DMS153 (cell line): ENCODE measurements at regions not wholly inside any gene's neighbourhood (a gene's known extent, or its start where the extent isn't known, plus 50 kb on each side); places are given as distances from the start of the nearest gene placed in this dataset.
A peak's percentile ranks its signal among the peaks of the same experiment; 100 is the strongest.

Experiments
- DNase-seq: peaks from one replicate; lab custom pipeline; 2025; lab: John Stamatoyannopoulos, UW

DNA sequence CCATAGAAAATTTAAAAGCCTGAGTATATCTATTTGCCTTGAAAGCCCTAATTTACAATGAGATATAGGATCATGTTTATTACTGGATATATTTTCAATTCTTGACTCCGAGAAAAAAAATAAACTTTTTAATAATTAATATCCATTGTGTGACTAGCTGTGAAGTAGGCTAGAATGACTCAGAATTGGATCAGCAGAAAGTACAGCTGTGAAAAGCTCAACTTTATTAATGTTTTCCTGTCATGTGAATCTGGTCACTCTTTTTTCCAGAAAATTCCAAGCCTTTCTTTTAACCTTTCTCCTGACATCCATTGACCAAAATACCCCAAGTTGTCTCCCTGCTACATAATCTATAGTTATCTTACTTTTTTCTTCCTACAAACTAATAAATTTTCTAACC is 171.8 kb upstream of the PACRGL start:
- no peak for DNase-seq

DNA sequence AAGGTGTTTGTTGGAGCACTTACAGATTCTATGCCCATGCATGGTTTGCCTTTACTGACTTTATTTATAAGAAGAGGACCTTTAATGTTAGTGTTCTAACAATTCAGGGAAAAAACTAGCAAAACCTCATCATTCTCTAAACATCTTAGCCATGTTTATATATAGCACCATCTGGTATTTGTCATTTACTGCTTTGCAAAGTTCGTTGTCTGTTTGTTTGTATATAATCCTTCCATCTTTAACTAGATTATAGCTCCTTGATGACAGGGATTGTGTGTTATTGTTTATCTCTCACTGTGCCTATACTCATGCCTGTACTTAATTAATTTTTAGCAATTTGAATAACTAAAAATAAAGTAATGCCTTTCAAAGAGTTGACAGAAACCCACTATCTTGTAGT is 170.6 kb upstream of the PACRGL start:
- no peak for DNase-seq

- DNase-seq: no peak
These were observed 168.0 kb upstream of the PACRGL start for GRCh38 chr4:20532116-20532790.

GRCh38 chr4:20532871-20533870 is 167.1 kb upstream of the PACRGL start:
- DNase-seq: no peak

DNA sequence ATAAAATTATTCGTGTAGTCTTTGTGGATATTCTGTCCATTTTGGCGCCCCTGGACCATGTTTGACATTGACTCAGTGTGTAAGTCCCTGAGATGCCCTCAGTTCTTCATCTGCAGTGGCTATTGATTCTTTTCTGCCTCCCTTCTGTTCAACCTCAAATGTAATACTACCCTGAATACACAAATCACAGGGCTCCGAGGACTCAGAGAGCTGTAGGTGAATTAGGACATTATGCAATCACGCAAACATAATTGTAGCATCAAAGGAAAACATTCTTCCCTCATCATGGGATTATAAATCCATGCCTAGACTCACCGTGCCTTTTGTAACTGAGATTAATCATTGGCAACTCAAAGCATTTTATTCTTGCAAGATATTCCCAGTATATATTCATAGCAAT is 161.4 kb upstream of the PACRGL start:
- peak; percentile 79 for DNase-seq

GRCh38 chr4:20543131-20543530 is 157.1 kb upstream of the PACRGL start:
- no peak for DNase-seq

- DNase-seq: no peak
These were observed 155.6 kb upstream of the PACRGL start for GRCh38 chr4:20544645-20545044.

DNA sequence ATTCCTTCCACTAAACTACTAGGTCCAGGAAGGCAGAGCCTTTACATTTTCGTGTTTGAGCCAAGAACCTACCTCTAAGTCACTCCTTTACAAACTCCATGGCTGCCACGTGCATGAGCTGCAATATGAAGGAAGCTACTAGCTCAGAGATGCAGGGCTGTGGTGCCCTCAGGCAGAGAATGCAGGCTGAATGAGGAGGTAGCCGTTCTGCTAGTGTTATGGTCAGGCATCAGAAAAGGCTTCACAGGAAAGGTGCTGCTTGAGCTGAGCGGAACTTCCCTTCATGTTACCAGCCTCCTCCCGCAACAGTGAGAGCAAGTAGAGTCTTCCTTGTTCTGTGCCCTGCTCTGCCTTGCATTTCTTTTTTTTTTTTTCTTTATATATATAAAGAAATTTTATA is 148.3 kb upstream of the PACRGL start:
- DNase-seq: no peak

DNA sequence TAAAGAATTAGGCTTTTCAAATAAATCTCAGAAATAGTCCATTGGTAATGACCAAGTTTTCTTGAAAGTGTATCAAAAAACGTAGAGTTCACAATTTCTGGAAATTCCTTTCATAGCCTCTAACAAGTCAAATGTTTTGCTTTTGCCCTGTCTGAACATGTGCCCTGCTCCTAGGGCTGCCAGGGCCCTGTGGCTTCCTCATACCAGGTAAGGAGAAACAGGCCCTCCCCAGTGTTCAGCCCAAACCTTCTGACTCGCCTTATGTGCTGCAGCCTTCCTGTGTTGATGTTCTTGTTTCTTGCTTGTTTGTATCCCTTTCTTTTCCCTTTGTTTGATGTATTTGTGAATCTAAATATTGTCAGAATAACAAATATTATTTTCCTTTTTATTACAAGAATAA is 146.1 kb upstream of the PACRGL start:
- no peak for DNase-seq

- no peak for DNase-seq
These were observed 135.1 kb upstream of the PACRGL start for GRCh38 chr4:20565075-20565721.

GRCh38 chr4:20570981-20571715 is 129.1 kb upstream of the PACRGL start:
- DNase-seq: no peak

DNA sequence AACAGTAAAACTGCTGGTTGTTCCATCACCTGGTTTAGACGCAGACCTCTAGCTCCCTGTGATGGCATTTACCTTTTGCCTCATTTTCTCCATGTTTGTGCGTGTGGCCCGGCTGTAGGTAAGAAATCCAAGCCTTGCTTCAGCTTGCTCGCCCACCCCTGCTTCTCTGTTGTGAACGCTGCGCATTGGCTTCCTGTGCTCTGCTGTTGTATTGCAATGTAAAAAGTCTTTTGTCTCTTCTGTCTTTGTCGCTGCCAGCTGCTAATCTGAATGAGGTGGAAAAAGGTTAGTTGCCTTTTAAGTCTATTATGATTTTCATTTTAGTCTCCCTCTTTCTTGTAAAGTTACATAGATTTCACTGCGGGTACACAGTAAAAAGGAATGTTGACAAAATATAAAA is 127.3 kb upstream of the PACRGL start:
- DNase-seq: no peak

DNA sequence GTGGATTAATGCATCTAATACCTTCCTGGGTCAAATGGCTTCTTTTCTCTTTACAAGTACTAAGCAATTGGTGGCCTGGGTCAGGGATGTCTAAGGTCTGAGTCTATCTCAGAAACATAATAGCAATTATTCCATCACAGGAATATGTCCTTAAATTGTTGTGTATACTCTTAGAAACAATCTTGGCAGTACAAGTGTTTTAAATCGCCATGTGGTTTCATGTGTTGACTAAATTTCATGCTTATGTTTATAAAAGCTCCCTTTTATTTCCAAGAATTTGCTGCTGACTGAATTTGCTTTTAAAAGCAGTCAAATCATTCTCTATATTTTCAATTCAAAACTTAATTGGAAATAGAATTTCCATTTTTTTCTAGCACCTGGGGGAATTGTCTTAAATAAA is 125.3 kb upstream of the PACRGL start:
- no peak for DNase-seq

GRCh38 chr4:20575486-20575885 is 124.8 kb upstream of the PACRGL start:
- DNase-seq: no peak

DNA sequence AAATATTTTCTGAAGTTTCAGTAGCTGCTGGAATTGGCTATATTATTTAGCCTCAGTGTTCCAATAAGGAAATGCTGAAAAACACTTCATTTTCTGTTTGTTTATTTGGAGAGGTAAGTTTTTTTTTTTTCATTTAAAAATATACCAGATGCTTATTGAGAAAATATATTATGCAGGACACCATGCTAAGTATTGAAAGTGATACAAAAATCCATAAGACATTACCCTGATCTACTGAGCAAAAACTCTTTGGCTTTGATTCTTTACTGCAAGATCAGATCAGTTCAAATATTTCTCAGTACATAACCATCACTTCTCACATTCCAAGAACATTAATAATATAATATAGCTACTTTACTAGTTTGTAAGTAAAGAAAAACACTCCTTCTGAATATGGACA is 123.4 kb upstream of the PACRGL start:
- no peak for DNase-seq

- DNase-seq: no peak
These were observed 122.6 kb upstream of the PACRGL start for GRCh38 chr4:20577702-20578101.

GRCh38 chr4:20580907-20581306 is 119.4 kb upstream of the PACRGL start:
- no peak for DNase-seq

GRCh38 chr4:20589436-20589835 is 110.8 kb upstream of the PACRGL start:
- DNase-seq: no peak

DNA sequence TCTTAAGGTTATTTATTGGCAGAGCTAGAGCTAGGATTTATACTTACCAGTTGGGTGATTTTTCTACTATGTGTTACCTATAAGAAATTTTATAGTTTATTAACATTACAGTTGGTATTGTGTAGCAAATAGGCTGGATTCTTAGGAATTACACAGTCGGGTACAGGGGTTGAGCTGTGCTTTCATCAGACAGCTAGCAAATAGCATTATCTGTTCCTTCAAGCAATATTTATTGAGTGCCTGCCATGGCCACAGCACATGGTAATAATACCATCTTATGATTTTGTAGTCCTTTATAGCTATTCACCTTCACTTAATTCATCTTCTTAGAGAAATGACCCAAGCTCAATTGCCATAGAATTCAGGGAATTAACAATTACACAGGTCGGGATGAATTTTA is 109.4 kb upstream of the PACRGL start:
- DNase-seq: no peak

- DNase-seq: no peak
These were observed 108.7 kb upstream of the PACRGL start for GRCh38 chr4:20591571-20591970.

DNA sequence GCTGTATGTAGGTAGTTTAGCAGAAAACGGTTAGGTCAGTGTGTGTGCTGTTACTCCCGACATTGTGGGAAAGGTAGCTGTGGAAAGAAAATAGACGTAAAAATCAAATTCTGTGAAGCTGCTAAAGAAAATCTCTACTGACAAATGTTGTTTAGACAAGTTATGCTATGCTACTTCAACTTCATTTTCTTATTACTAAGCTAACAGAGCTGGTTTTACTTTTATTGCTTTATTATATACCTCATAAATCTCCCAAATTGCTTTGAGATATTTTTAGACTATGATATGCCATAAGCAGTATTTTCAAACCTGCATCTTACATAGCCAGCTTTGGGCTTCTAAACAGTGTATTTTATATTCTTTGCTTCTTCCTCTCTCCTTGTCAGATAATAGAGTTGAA is 108.2 kb upstream of the PACRGL start:
- no peak for DNase-seq

- no peak for DNase-seq
These were observed 107.6 kb upstream of the PACRGL start for GRCh38 chr4:20592663-20593062.
